Left lung (tissue), 4 donors: ENCODE measurements at regions not wholly inside any gene's neighbourhood (a gene's known extent, or its start where the extent isn't known, plus 50 kb on each side); places are given as distances from the start of the nearest gene placed in this dataset.

Experiments used
- ATAC-seq: fragments of 200-7000 bp; cut with Tn5 transposase; one replicate; pipeline ENCODE4 v1.9.1; 2020; ENCODE audit warnings: moderate library complexity
- DNase-seq, 4 donors: peaks; one replicate each; pipeline ENCODE4 v3.0.0-alpha.2; 2013 to 2020
- H3K27ac ChIP-seq, 2 donors: fragments of 200-600 bp; sonication (generic) in 1 of 2; one replicate each; pipeline versions ENCODE4 v1.5.0 to v1.8.0; 2020 to 2021
- H3K27me3 ChIP-seq, 2 donors: fragments of 200-600 bp; sonication (generic) in 1 of 2; one replicate each; pipeline versions ENCODE4 v1.5.0 to v1.8.0; 2020 to 2021
- H3K36me3 ChIP-seq, 2 donors: fragments of 200-600 bp; sonication (generic) in 1 of 2; one replicate each; pipeline versions ENCODE4 v1.5.0 to v1.8.0; 2020 to 2021
- H3K4me1 ChIP-seq, 2 donors: fragments of 200-600 bp; one replicate each; pipeline ENCODE4 v1.8.0; 2021
- H3K4me3 ChIP-seq, 2 donors: fragments of 200-600 bp; sonication (generic) in 1 of 2; one replicate each; pipeline versions ENCODE4 v1.5.0 to v1.8.0; 2020 to 2021; ENCODE audit warnings: mild to moderate bottlenecking in 1 of 2
- H3K9me3 ChIP-seq, 2 donors: fragments of 200-600 bp; sonication (generic) in 1 of 2; one replicate each; pipeline versions ENCODE4 v1.5.0 to v1.8.0; 2020 to 2021
- CTCF ChIP-seq, 2 donors: fragments of 200-600 bp; sonication (generic) in 1 of 2; IDR thresholded peaks; one replicate each; pipeline versions ENCODE4 v1.5.0 to v1.8.0; 2021; ENCODE audit warnings: antibody characterized with exemption in 2 of 2
- intact Hi-C, 2 donors: fragments of 100-400 bp; cut with DNase I; formaldehyde crosslinking; loops; one replicate each; pipeline versions ENCODE4 v1.11.2 to v1.14.2; 2022
- donor health status: DM: no; HTN: yes; CAD: no.
- donor health status: DM: no; HTN: no; CAD: no.

GRCh38 chr6:113486199-113486598 is 370.9 kb upstream of the MARCKS start:
- DNase-seq (no peak), ATAC-seq (no peak)
- H3K27ac ChIP-seq = peak overlapping the region in 1 of 2 donors; percentile 79
- TF ChIP-seq CTCF (IDR thresholded peaks at IDR 0.05) = no peak
- no peaks in the 10 kb centered on the region for H3K9me3 ChIP-seq
- no peaks in the 10 kb centered on the region for H3K4me1 ChIP-seq
- H3K27me3 ChIP-seq = no peaks in the 10 kb centered on the region
- no peaks in the 10 kb centered on the region for H3K36me3 ChIP-seq
- no peak overlapping the region for H3K4me3 ChIP-seq
- intact Hi-C loops = no loop called here

- no peak for TF ChIP-seq CTCF (IDR thresholded peaks at IDR 0.05)
- Histone ChIP-seq H3K4me3 (no peak overlapping the region), H3K36me3 (no peaks in the 10 kb centered on the region), H3K27ac (no peak overlapping the region), H3K27me3 (no peaks in the 10 kb centered on the region), H3K4me1 (no peaks in the 10 kb centered on the region), H3K9me3 (no peaks in the 10 kb centered on the region)
- DNase-seq (no peak), ATAC-seq (no peak)
- intact Hi-C loops = no loop called here
These were observed 369.6 kb upstream of the MARCKS start for GRCh38 chr6:113487489-113488058.

GRCh38 chr6:113488061-113488460 is 369.1 kb upstream of the MARCKS start:
- intact Hi-C loops = no loop called here
- TF ChIP-seq CTCF (IDR thresholded peaks at IDR 0.05) = no peak
- no peaks in the 10 kb centered on the region for H3K36me3 ChIP-seq
- H3K4me3 ChIP-seq = no peak overlapping the region
- no peak overlapping the region for H3K27ac ChIP-seq
- H3K4me1 ChIP-seq = no peaks in the 10 kb centered on the region
- DNase-seq (no peak), ATAC-seq (no peak)
- H3K27me3 ChIP-seq = no peaks in the 10 kb centered on the region
- no peaks in the 10 kb centered on the region for H3K9me3 ChIP-seq

- no peak for TF ChIP-seq CTCF (IDR thresholded peaks at IDR 0.05)
- intact Hi-C loops = no loop called here
- H3K27me3 ChIP-seq = no peaks in the 10 kb centered on the region
- no peaks in the 10 kb centered on the region for H3K36me3 ChIP-seq
- no peak overlapping the region for H3K4me3 ChIP-seq
- no peak for DNase-seq
- no peaks in the 10 kb centered on the region for H3K4me1 ChIP-seq
- no peak overlapping the region for H3K27ac ChIP-seq
- no peaks in the 10 kb centered on the region for H3K9me3 ChIP-seq
- no peak for ATAC-seq
These were observed 368.1 kb upstream of the MARCKS start for GRCh38 chr6:113488812-113489685.

- ATAC-seq (no peak), DNase-seq (no peak)
- H3K27ac ChIP-seq = no peak overlapping the region
- no peak overlapping the region for H3K4me3 ChIP-seq
- H3K4me1 ChIP-seq = no peaks in the 10 kb centered on the region
- intact Hi-C loops = no loop called here
- H3K36me3 ChIP-seq = no peaks in the 10 kb centered on the region
- H3K27me3 ChIP-seq = no peaks in the 10 kb centered on the region
- no peaks in the 10 kb centered on the region for H3K9me3 ChIP-seq
- no peak for TF ChIP-seq CTCF (IDR thresholded peaks at IDR 0.05)
These were observed 367.0 kb upstream of the MARCKS start for GRCh38 chr6:113489952-113490746.
